ENCODE measurements at regions not wholly inside any gene's neighbourhood (a gene's known extent, or its start where the extent isn't known, plus 50 kb on each side); places are given as distances from the start of the nearest gene placed in this dataset.
A peak's percentile ranks its signal among the peaks of the same experiment; 100 is the strongest.

- H3K27me3 ChIP-seq (ENCODE audit: control insufficient read depth in 3 of 3, insufficient read depth in 3 of 3, low read length in 3 of 3), result no peaks in the 10 kb centered on the region
- H3K4me1 ChIP-seq (ENCODE audit: control insufficient read depth in 3 of 3, insufficient read depth in 2 of 3, low read depth in 1 of 3, low read length in 2 of 3), result no peaks in the 10 kb centered on the region
- no peaks in the 10 kb centered on the region for H3K9me3 ChIP-seq (ENCODE audit: control insufficient read depth in 2 of 2, insufficient read depth in 1 of 2, low read depth in 1 of 2, low read length in 1 of 2)
- DNase-seq (no peak), FAIRE-seq (no peak)
- no peak overlapping the region for H3K4me3 ChIP-seq (ENCODE audit: low read depth in 1 of 3, low read length in 3 of 3)
- no peak overlapping the region for H3K27ac ChIP-seq (ENCODE audit: low read depth in 1 of 3, low read length in 2 of 3)
- H3K36me3 ChIP-seq (ENCODE audit: control insufficient read depth in 3 of 3, insufficient read depth in 2 of 3, low read depth in 1 of 3, low read length in 3 of 3), result no peaks in the 10 kb centered on the region
These were observed 518.3 kb downstream of the PRR16 start for GRCh38 chr5:120982351-120982750.

- H3K27me3 ChIP-seq (ENCODE audit: control insufficient read depth in 3 of 3, insufficient read depth in 3 of 3, low read length in 3 of 3), result no peaks in the 10 kb centered on the region
- no peaks in the 10 kb centered on the region for H3K4me1 ChIP-seq (ENCODE audit: control insufficient read depth in 3 of 3, insufficient read depth in 2 of 3, low read depth in 1 of 3, low read length in 2 of 3)
- DNase-seq (no peak), FAIRE-seq (no peak)
- no peak overlapping the region for H3K4me3 ChIP-seq (ENCODE audit: low read depth in 1 of 3, low read length in 3 of 3)
- no peak overlapping the region for H3K27ac ChIP-seq (ENCODE audit: low read depth in 1 of 3, low read length in 2 of 3)
- no peaks in the 10 kb centered on the region for H3K9me3 ChIP-seq (ENCODE audit: control insufficient read depth in 2 of 2, insufficient read depth in 1 of 2, low read depth in 1 of 2, low read length in 1 of 2)
- no peaks in the 10 kb centered on the region for H3K36me3 ChIP-seq (ENCODE audit: control insufficient read depth in 3 of 3, insufficient read depth in 2 of 3, low read depth in 1 of 3, low read length in 3 of 3)
These were observed 521.4 kb downstream of the PRR16 start for GRCh38 chr5:120985526-120985925.

- WGBS, 3 donors, result 53 to 84% (median 59%) methylated on average over 1 of the region's 1 CpG
These were observed 524.4 kb downstream of the PRR16 start for GRCh38 chr5:120988491-120988890.

GRCh38 chr5:120988941-120989340 lies 524.8 kb downstream of the PRR16 start:
- DNase-seq (no peak), FAIRE-seq (no peak)
- Histone ChIP-seq H3K27me3 (ENCODE audit: control insufficient read depth in 3 of 3, insufficient read depth in 3 of 3, low read length in 3 of 3) (no peaks in the 10 kb centered on the region), H3K36me3 (ENCODE audit: control insufficient read depth in 3 of 3, insufficient read depth in 2 of 3, low read depth in 1 of 3, low read length in 3 of 3) (no peaks in the 10 kb centered on the region), H3K4me1 (ENCODE audit: control insufficient read depth in 3 of 3, insufficient read depth in 2 of 3, low read depth in 1 of 3, low read length in 2 of 3) (no peaks in the 10 kb centered on the region), H3K4me3 (ENCODE audit: low read depth in 1 of 3, low read length in 3 of 3) (no peak overlapping the region), H3K9me3 (ENCODE audit: control insufficient read depth in 2 of 2, insufficient read depth in 1 of 2, low read depth in 1 of 2, low read length in 1 of 2) (no peaks in the 10 kb centered on the region), H3K27ac (ENCODE audit: low read depth in 1 of 3, low read length in 2 of 3) (no peak overlapping the region)

More at GRCh38 chr5:120988491-120988890, 524.4 kb downstream of the PRR16 start:
- Histone ChIP-seq H3K36me3 (ENCODE audit: control insufficient read depth in 3 of 3, insufficient read depth in 2 of 3, low read depth in 1 of 3, low read length in 3 of 3) (no peaks in the 10 kb centered on the region), H3K9me3 (ENCODE audit: control insufficient read depth in 2 of 2, insufficient read depth in 1 of 2, low read depth in 1 of 2, low read length in 1 of 2) (no peaks in the 10 kb centered on the region), H3K27me3 (ENCODE audit: control insufficient read depth in 3 of 3, insufficient read depth in 3 of 3, low read length in 3 of 3) (no peaks in the 10 kb centered on the region), H3K27ac (ENCODE audit: low read depth in 1 of 3, low read length in 2 of 3) (no peak overlapping the region), H3K4me1 (ENCODE audit: control insufficient read depth in 3 of 3, insufficient read depth in 2 of 3, low read depth in 1 of 3, low read length in 2 of 3) (no peaks in the 10 kb centered on the region), H3K4me3 (ENCODE audit: low read depth in 1 of 3, low read length in 3 of 3) (no peak overlapping the region)
- FAIRE-seq, result no peak
- no peak for DNase-seq

DNA sequence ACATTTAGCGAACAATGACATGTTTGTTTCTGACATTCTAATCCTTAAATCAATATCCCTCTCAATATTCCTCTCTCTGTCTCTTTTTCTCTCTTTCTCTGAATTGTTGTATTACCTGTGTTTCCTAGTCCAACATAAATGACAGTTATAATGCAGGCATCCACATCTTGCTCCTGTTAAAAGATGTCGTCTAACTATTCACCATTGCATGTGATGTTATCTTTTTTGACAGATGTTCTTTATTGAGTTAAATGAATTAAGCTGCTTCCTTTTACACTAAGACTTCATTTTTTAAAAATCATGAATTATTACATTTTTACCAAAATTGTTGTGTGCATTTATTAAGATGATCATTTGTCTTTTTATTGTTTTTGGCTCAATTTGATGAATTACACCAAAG lies 527.5 kb downstream of the PRR16 start:
- no peak for FAIRE-seq
- no peaks in the 10 kb centered on the region for H3K9me3 ChIP-seq (ENCODE audit: control insufficient read depth in 2 of 2, insufficient read depth in 1 of 2, low read depth in 1 of 2, low read length in 1 of 2)
- 61 to 91% (median 80%) methylated on average over 2 of the region's 2 CpGs for WGBS, 3 donors

DNA sequence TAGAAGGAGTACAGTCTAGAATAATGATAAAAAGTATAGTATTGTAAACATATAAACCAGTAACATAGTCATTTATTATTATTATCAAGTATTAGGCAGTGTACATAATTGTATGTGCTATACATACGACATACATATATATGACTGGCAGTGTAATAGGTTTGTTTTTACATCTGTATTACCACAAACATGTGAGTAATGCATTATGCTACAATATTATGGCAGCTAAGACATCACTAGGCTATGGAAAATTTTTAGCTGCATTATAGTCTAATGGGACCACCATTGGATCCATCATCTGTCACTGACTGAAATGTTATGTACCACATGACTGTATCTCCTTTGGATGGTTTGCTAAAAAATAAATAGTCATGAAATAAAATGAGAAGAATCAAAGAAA lies 530.0 kb downstream of the PRR16 start:
- no peaks in the 10 kb centered on the region for H3K4me1 ChIP-seq (ENCODE audit: control insufficient read depth in 3 of 3, insufficient read depth in 2 of 3, low read depth in 1 of 3, low read length in 2 of 3)
- DNase-seq, result no peak
- no peak overlapping the region for H3K27ac ChIP-seq (ENCODE audit: low read depth in 1 of 3, low read length in 2 of 3)
- H3K27me3 ChIP-seq (ENCODE audit: control insufficient read depth in 3 of 3, insufficient read depth in 3 of 3, low read length in 3 of 3), result no peaks in the 10 kb centered on the region
- H3K4me3 ChIP-seq (ENCODE audit: low read depth in 1 of 3, low read length in 3 of 3), result no peak overlapping the region
- H3K36me3 ChIP-seq (ENCODE audit: control insufficient read depth in 3 of 3, insufficient read depth in 2 of 3, low read depth in 1 of 3, low read length in 3 of 3), result no peaks in the 10 kb centered on the region
- 90 to 97% (median 93%) methylated on average over 1 of the region's 1 CpG for WGBS, 3 donors
- FAIRE-seq, result no peak
- H3K9me3 ChIP-seq (ENCODE audit: control insufficient read depth in 2 of 2, insufficient read depth in 1 of 2, low read depth in 1 of 2, low read length in 1 of 2), result no peaks in the 10 kb centered on the region

More for the DNA sequence above, 527.5 kb downstream of the PRR16 start:
- no peaks in the 10 kb centered on the region for H3K27me3 ChIP-seq (ENCODE audit: control insufficient read depth in 3 of 3, insufficient read depth in 3 of 3, low read length in 3 of 3)
- no peak overlapping the region for H3K4me3 ChIP-seq (ENCODE audit: low read depth in 1 of 3, low read length in 3 of 3)
- no peak for DNase-seq
- H3K36me3 ChIP-seq (ENCODE audit: control insufficient read depth in 3 of 3, insufficient read depth in 2 of 3, low read depth in 1 of 3, low read length in 3 of 3), result no peaks in the 10 kb centered on the region
- no peaks in the 10 kb centered on the region for H3K4me1 ChIP-seq (ENCODE audit: control insufficient read depth in 3 of 3, insufficient read depth in 2 of 3, low read depth in 1 of 3, low read length in 2 of 3)
- H3K27ac ChIP-seq (ENCODE audit: low read depth in 1 of 3, low read length in 2 of 3), result no peak overlapping the region

- H3K4me1 ChIP-seq (ENCODE audit: control insufficient read depth in 3 of 3, insufficient read depth in 2 of 3, low read depth in 1 of 3, low read length in 2 of 3), result no peaks in the 10 kb centered on the region
- no peak overlapping the region for H3K4me3 ChIP-seq (ENCODE audit: low read depth in 1 of 3, low read length in 3 of 3)
- H3K27ac ChIP-seq (ENCODE audit: low read depth in 1 of 3, low read length in 2 of 3), result no peak overlapping the region
- H3K36me3 ChIP-seq (ENCODE audit: control insufficient read depth in 3 of 3, insufficient read depth in 2 of 3, low read depth in 1 of 3, low read length in 3 of 3), result no peaks in the 10 kb centered on the region
- no peaks in the 10 kb centered on the region for H3K27me3 ChIP-seq (ENCODE audit: control insufficient read depth in 3 of 3, insufficient read depth in 3 of 3, low read length in 3 of 3)
- FAIRE-seq, result no peak
- no peak for DNase-seq
- no peaks in the 10 kb centered on the region for H3K9me3 ChIP-seq (ENCODE audit: control insufficient read depth in 2 of 2, insufficient read depth in 1 of 2, low read depth in 1 of 2, low read length in 1 of 2)
These were observed 535.5 kb downstream of the PRR16 start for GRCh38 chr5:120999550-120999949.

GRCh38 chr5:121006217-121006616 lies 542.1 kb downstream of the PRR16 start:
- WGBS, 3 donors, result 94 to 95% (median 94%) methylated on average over 2 of the region's 2 CpGs
- H3K27me3 ChIP-seq (ENCODE audit: control insufficient read depth in 3 of 3, insufficient read depth in 3 of 3, low read length in 3 of 3), result no peaks in the 10 kb centered on the region
- H3K9me3 ChIP-seq (ENCODE audit: control insufficient read depth in 2 of 2, insufficient read depth in 1 of 2, low read depth in 1 of 2, low read length in 1 of 2), result no peaks in the 10 kb centered on the region
- no peak overlapping the region for H3K4me3 ChIP-seq (ENCODE audit: low read depth in 1 of 3, low read length in 3 of 3)
- H3K4me1 ChIP-seq (ENCODE audit: control insufficient read depth in 3 of 3, insufficient read depth in 2 of 3, low read depth in 1 of 3, low read length in 2 of 3), result no peaks in the 10 kb centered on the region
- FAIRE-seq (no peak), DNase-seq (peak in 1 of 2 donors; percentile 1)
- no peaks in the 10 kb centered on the region for H3K36me3 ChIP-seq (ENCODE audit: control insufficient read depth in 3 of 3, insufficient read depth in 2 of 3, low read depth in 1 of 3, low read length in 3 of 3)
- H3K27ac ChIP-seq (ENCODE audit: low read depth in 1 of 3, low read length in 2 of 3), result no peak overlapping the region

- no peak overlapping the region for H3K27ac ChIP-seq (ENCODE audit: low read depth in 1 of 3, low read length in 2 of 3)
- DNase-seq, result no peak
- H3K27me3 ChIP-seq (ENCODE audit: control insufficient read depth in 3 of 3, insufficient read depth in 3 of 3, low read length in 3 of 3), result no peaks in the 10 kb centered on the region
- 83 to 87% (median 86%) methylated on average over 1 of the region's 1 CpG for WGBS, 3 donors
- no peak overlapping the region for H3K4me3 ChIP-seq (ENCODE audit: low read depth in 1 of 3, low read length in 3 of 3)
- H3K36me3 ChIP-seq (ENCODE audit: control insufficient read depth in 3 of 3, insufficient read depth in 2 of 3, low read depth in 1 of 3, low read length in 3 of 3), result no peaks in the 10 kb centered on the region
- no peaks in the 10 kb centered on the region for H3K4me1 ChIP-seq (ENCODE audit: control insufficient read depth in 3 of 3, insufficient read depth in 2 of 3, low read depth in 1 of 3, low read length in 2 of 3)
- H3K9me3 ChIP-seq (ENCODE audit: control insufficient read depth in 2 of 2, insufficient read depth in 1 of 2, low read depth in 1 of 2, low read length in 1 of 2), result no peaks in the 10 kb centered on the region
- no peak for FAIRE-seq
These were observed 543.9 kb downstream of the PRR16 start for GRCh38 chr5:121008041-121008440.
